GM04504 (cell line): ENCODE measurements at regions not wholly inside any gene's neighbourhood (a gene's known extent, or its start where the extent isn't known, plus 50 kb on each side); places are given as distances from the start of the nearest gene placed in this dataset.
"Not testable (repeated sequence)": the region's sequence is repeated elsewhere in the genome, so short reads cannot be mapped to it uniquely, and the experiment has no call there.

Experiments
- DNase-seq: peaks from one replicate; pipeline ENCODE4 v3.0.0-alpha.2; 2012; ENCODE audit warnings: low read depth

DNA sequence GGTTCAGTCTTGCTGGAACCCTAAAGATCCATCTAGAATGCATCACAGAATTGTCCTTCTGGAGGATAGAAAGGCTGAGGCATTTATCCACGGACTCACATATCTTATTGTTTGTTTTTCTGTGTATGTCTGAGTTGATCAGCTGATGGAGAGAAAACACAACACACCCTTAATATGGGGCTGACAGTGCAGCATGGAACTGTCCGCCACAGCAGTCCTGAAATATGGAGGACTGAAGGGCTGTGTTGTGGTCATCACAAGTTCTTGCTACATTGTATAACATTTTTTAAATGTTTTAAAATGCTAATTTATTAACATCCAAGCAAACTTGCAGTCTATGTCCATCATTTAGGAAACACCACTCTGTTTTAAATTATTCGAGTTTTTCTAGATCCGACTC lies 448.9 kb upstream of the ERCC4 start:
- no peak for DNase-seq

GRCh38 chr16:13478991-13479390 lies 441.0 kb upstream of the ERCC4 start:
- DNase-seq = no peak

DNA sequence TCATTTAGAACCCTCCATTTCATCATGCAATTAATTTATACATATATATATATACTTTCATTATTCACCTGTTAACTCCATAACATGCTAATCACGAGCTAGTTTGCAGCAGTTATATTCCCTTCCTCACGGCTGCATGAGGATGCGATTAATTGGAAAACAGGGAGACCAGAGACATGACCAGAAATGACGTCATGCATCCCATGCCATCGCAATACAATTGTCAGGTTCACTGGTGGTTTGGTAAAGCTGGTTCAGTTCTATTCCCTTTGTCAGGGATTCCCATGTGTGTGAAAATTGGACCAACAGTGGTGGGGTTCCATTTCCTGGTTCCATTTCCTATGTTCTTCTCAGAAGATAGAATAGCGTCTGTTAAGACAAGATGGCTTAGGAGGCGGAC lies 440.4 kb upstream of the ERCC4 start:
- no peak for DNase-seq

DNA sequence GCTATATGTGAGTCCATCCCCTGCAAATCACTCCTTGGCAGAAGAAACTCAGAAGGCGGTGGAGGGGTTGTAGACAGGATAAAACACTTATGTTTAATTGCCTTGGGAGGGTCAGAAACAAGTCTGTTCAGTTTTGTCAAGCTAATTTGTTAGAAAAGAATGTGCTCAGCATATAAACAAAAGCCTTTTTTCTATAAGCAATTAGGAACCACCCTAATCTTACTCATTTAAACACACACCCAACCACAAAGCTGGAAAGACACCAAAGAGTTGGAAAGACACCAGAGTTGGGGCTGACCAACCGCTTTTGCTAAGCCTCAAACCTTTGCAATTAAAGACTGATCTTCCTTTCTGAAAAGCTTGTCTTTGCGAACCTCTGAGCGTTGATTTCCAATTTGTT lies 439.2 kb upstream of the ERCC4 start:
- no peak for DNase-seq

DNA sequence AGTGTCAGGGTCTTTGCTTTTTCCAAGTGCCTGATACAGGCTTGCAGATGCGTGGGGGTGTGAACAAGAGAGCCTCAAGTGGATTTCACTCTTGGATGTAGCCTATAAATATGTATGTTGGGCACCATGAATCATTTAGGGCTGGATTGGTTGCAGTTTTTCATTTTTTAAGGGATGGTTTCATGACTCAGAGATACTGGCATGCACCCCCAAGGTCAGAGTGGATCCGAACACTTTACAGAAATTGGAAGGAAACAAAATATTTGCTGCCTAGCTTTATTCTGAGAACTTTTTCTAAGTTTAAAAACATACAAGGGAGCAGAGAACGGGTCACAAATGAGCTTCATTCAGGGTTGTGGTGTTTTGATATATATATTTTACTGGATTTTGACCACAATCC lies 436.8 kb upstream of the ERCC4 start:
- DNase-seq = no peak

DNA sequence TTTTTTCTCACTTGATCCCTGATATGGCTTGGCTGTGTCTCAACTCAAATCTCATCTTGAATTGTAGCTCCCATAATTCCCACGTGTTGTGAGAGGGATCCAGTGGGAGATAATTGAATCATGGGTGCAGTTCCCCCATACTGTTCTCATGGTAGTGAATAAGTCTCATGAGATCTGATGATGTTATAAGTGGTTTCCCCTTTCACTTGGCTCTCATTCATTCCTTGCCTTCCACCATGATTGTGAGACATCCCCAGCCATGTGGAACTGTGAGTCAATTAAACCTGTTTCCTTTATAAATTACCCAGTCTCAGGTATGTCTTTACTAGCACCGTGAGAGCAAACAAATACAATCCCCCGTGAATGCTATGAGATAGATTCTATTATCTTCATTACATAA lies 430.5 kb upstream of the ERCC4 start:
- not testable (repeated sequence) for DNase-seq

DNA sequence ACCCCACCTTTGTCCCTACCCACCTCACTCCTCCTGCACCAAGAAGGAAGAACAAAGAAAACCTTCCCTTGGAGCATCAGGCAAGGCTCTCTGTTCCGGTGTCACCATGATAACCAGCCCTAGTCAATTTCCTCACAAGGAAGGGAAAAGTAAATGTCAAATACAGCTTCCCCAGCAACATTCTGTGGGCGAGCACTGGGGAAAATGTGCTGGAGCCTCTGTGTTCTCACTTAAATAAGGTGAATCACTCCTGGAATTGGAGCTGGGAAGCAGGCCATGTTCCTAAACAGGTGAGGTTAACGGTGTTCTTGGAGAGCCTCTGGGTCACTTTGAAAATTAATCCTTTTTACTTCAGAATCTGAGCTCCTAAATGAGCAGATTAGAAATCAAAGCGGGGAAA lies 427.9 kb upstream of the ERCC4 start:
- DNase-seq = no peak

GRCh38 chr16:13503960-13504635 lies 415.9 kb upstream of the ERCC4 start:
- no peak for DNase-seq

DNA sequence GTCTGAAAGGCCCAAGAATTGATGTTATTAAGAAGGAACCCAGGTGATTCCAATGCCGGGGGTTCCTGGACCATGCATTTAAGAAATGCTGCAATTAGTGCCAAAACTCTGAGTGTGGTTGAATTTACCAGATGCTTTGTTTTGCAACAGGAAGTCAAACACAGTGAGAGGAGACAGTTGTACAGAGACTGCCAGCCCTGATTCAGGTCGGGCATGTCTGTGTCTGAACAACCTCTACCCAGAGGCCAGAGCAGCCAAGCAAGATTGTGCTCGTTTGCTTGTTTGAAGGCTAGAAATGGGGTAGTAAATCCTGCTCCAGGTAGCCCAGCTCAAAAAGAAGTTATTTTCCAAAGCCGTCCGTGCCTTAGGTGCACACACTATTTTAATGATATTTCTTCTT lies 412.4 kb upstream of the ERCC4 start:
- no peak for DNase-seq

- no peak for DNase-seq
Measured at GRCh38 chr16:13510425-13511151, 409.4 kb upstream of the ERCC4 start.

- DNase-seq = no peak
Measured at GRCh38 chr16:13517841-13518240, 402.1 kb upstream of the ERCC4 start.

GRCh38 chr16:13519871-13520270 lies 400.1 kb upstream of the ERCC4 start:
- no peak for DNase-seq

DNA sequence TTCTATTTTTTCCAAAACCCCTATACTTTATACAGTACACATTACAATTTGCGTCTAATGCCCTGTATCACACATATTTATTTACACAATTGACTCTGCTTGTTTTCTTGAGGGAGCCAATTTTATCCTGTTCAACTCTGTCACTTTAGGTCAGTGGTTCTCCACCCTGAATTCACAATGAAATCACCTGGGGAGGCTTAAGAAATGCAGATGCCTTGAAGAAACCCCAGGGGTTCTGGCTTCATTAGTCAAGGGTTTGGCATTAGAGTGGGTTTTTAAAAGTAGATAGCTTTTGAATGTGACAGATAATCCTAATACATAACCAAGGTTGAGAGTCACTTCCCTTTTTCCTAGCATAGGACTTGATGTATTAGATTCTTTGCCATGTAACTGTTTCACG lies 398.6 kb upstream of the ERCC4 start:
- no peak for DNase-seq

GRCh38 chr16:13527332-13527731 lies 392.6 kb upstream of the ERCC4 start:
- DNase-seq = no peak

DNA sequence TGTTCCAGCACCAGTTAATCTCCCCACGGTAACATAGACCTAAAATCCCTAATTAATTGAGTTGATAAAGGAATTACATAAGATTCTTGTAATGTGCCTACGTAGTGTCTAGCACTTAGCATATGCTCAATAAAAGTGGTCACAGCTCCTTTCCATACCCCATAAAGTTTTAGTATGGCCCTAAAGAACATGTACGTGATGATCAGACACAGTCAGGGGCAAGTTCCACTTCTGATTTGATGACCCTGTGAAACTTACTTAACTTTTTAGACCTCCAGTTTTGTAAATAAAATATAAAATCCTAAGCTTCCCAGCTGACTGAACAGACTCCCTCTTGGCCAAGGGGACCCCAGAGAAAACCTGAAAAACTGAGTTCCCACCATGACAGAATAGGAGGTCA lies 391.3 kb upstream of the ERCC4 start:
- no peak for DNase-seq

GRCh38 chr16:13529193-13529982 lies 390.6 kb upstream of the ERCC4 start:
- DNase-seq = no peak

- no peak for DNase-seq
Measured at GRCh38 chr16:13540771-13541170, 379.2 kb upstream of the ERCC4 start.

- no peak for DNase-seq
Measured at GRCh38 chr16:13542284-13542683, 377.7 kb upstream of the ERCC4 start.

GRCh38 chr16:13543850-13544249 lies 376.1 kb upstream of the ERCC4 start:
- DNase-seq = no peak

DNA sequence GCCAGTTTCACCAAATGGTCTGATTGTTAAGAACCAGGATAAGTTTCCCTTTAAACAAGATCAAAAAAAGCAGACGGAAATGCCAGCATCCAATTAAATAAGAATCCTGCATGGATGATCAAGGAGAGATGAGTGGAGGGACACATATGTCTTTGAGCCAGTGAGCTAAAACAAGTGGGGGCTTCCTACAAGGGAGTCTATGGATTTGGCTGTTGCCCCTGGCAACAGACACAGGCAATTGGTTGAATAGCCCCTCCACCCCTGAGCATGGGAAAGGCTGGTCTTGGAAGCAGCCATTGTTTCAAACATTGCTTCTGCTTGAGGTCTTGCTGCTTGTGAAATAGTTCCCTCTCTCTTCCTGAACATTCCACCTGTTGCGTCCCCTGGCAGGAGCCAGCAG lies 374.7 kb upstream of the ERCC4 start:
- no peak for DNase-seq

GRCh38 chr16:13550254-13550653 lies 369.7 kb upstream of the ERCC4 start:
- DNase-seq = no peak

DNA sequence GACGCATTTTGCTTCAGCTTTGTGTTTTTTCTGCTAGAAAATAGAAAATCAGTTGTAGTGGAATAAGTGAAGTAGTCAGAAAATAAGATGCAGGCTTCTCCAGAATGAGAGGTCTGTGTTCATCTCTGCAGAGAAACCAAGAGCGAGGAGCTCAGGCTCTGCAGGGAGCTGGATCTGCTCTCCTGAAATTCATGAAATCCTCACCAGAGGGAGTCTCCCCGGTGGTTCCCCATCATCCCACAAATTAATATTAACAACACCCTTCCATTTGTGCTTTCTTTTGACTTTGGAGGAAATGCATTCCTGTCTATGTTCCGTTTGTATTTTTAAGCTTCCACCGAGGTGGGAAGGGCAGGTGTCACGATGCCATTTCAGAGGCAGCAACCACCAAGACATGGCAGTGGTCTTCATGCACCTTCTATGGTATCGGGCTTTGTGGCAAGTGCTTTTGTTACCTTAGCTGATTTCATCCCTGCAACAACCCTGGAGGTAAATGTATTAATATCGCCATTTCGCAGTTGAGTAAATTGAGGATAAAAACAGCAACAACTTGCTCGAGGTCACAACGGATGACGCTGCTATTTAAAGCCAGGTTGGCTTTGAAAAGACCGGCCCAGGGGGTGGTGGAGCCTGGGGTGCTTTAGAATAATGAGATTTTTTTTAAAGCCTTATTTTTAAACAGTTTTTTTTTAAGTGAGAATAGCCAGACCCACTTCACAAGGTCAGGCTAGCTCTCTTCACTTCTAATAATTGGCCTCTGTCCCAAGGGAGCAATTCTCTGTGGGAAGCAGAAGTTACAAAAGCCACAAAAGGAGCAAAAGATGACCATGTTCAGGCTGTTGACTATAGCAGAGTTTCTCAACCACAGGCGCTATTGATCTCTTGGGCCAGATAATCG lies 367.6 kb upstream of the ERCC4 start:
- DNase-seq = no peak
